ENCODE measurements at regions not wholly inside any gene's neighbourhood (a gene's known extent, or its start where the extent isn't known, plus 50 kb on each side); places are given as distances from the start of the nearest gene placed in this dataset.

- intact Hi-C loops (cut with DNase I) = no loop called here
- DNase-seq (no peak), ATAC-seq (no peak)
- Histone ChIP-seq H3K36me3 (ENCODE audit: insufficient read depth in 1 of 2, low read depth in 1 of 2) (no peaks in the 10 kb centered on the region), H3K27ac (no peak overlapping the region), H3K9me3 (no peaks in the 10 kb centered on the region), H3K27me3 (ENCODE audit: insufficient read depth in 3 of 3, low read length in 2 of 3) (no peaks in the 10 kb centered on the region), H3K4me1 (no peaks in the 10 kb centered on the region), H3K4me3 (no peak overlapping the region)
- TF ChIP-seq CTCF (IDR thresholded peaks at IDR 0.05) = no peak
- WGBS, 3 donors = 51 to 61% (median 55%) methylated on average over 3 of the region's 3 CpGs
These were observed 319.1 kb downstream of the TOX3 start for GRCh38 chr16:52227851-52228250.

- 46 to 58% (median 53%) methylated on average over 4 of the region's 4 CpGs for WGBS, 3 donors
- no peaks in the 10 kb centered on the region for H3K27me3 ChIP-seq (ENCODE audit: insufficient read depth in 3 of 3, low read length in 2 of 3)
- H3K36me3 ChIP-seq (ENCODE audit: insufficient read depth in 1 of 2, low read depth in 1 of 2) = no peaks in the 10 kb centered on the region
- no peak for ATAC-seq
- no peaks in the 10 kb centered on the region for H3K4me1 ChIP-seq
- DNase-seq = no peak
- no peak for TF ChIP-seq CTCF (IDR thresholded peaks at IDR 0.05)
- no peak overlapping the region for H3K4me3 ChIP-seq
- no peaks in the 10 kb centered on the region for H3K9me3 ChIP-seq
- intact Hi-C loops (cut with DNase I) = no loop called here
- H3K27ac ChIP-seq = no peak overlapping the region
These were observed 334.1 kb downstream of the TOX3 start for GRCh38 chr16:52212841-52213240.

GRCh38 chr16:52209227-52209626 lies 337.7 kb downstream of the TOX3 start:
- no peaks in the 10 kb centered on the region for H3K9me3 ChIP-seq
- no peak overlapping the region for H3K4me3 ChIP-seq
- H3K4me1 ChIP-seq = no peaks in the 10 kb centered on the region
- DNase-seq = no peak
- H3K36me3 ChIP-seq (ENCODE audit: insufficient read depth in 1 of 2, low read depth in 1 of 2) = no peaks in the 10 kb centered on the region
- no peak for ATAC-seq
- no peak for TF ChIP-seq CTCF (IDR thresholded peaks at IDR 0.05)
- no peaks in the 10 kb centered on the region for H3K27me3 ChIP-seq (ENCODE audit: insufficient read depth in 3 of 3, low read length in 2 of 3)
- intact Hi-C loops (cut with DNase I) = no loop called here
- H3K27ac ChIP-seq = no peak overlapping the region

GRCh38 chr16:52203096-52203495 lies 343.8 kb downstream of the TOX3 start:
- H3K4me3 ChIP-seq = no peak overlapping the region

More at GRCh38 chr16:52203096-52203495, 343.8 kb downstream of the TOX3 start:
- intact Hi-C loops (cut with DNase I) = no loop called here
- H3K36me3 ChIP-seq (ENCODE audit: insufficient read depth in 1 of 2, low read depth in 1 of 2) = no peaks in the 10 kb centered on the region
- TF ChIP-seq CTCF (IDR thresholded peaks at IDR 0.05) = no peak
- H3K4me1 ChIP-seq = no peaks in the 10 kb centered on the region
- no peak for DNase-seq
- H3K27me3 ChIP-seq (ENCODE audit: insufficient read depth in 3 of 3, low read length in 2 of 3) = no peaks in the 10 kb centered on the region
- no peaks in the 10 kb centered on the region for H3K9me3 ChIP-seq
- no peak for ATAC-seq
- H3K27ac ChIP-seq = no peak overlapping the region

All from psoas muscle (tissue), 7 donors.